ENCODE measurements at regions not wholly inside any gene's neighbourhood (a gene's known extent, or its start where the extent isn't known, plus 50 kb on each side); places are given as distances from the start of the nearest gene placed in this dataset.

DNA sequence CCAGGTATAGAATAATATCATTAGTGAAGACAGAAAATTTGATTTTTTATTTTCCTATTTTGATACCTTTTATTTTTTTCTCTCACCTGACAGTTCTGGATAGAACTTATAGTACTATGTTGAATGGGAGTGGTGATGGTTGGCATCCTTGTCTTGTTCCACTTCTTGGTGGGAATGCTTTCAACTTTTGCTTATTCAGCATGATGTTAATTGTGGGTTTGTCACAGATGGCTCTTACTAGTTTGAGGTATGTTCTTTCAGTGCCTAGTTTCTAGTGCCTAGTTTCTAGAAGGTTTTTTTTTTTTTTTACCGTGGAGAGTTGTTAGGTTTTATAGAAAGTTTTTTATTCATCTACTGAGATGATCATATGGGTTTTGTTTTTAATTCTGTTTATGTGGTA is 516.3 kb upstream of the NOVA1 start:
- Mint-ChIP-seq H3K36me3 (ENCODE audit: low read depth) (no peaks in the 10 kb centered on the region), H3K4me3 (no peak overlapping the region), H3K27ac (no peak overlapping the region), H3K9me3 (peaks cover 18% of the 10 kb centered on the region), H3K4me1 (ENCODE audit: low read depth) (no peaks in the 10 kb centered on the region), H3K27me3 (no peaks in the 10 kb centered on the region)
- no peak for DNase-seq
- TF ChIP-seq, protein P1, sequence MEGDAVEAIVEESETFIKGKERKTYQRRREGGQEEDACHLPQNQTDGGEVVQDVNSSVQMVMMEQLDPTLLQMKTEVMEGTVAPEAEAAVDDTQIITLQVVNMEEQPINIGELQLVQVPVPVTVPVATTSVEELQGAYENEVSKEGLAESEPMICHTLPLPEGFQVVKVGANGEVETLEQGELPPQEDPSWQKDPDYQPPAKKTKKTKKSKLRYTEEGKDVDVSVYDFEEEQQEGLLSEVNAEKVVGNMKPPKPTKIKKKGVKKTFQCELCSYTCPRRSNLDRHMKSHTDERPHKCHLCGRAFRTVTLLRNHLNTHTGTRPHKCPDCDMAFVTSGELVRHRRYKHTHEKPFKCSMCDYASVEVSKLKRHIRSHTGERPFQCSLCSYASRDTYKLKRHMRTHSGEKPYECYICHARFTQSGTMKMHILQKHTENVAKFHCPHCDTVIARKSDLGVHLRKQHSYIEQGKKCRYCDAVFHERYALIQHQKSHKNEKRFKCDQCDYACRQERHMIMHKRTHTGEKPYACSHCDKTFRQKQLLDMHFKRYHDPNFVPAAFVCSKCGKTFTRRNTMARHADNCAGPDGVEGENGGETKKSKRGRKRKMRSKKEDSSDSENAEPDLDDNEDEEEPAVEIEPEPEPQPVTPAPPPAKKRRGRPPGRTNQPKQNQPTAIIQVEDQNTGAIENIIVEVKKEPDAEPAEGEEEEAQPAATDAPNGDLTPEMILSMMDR (IDR thresholded peaks at IDR 0.05): no peak
- intact Hi-C loops (cut with micrococcal nuclease): no loop called here
- ChIA-PET POLR2A (no interaction called here), CTCF (no interaction called here)
- no peak for ATAC-seq

- intact Hi-C loops (cut with micrococcal nuclease): no loop called here
- TF ChIP-seq, protein P1 (IDR thresholded peaks at IDR 0.05): no peak
- ATAC-seq: no peak
- DNase-seq: no peak
- POLR2A ChIA-PET: no interaction called here
- Mint-ChIP-seq H3K4me3 (no peak overlapping the region), H3K27ac (no peak overlapping the region), H3K9me3 (peaks cover 21% of the 10 kb centered on the region), H3K27me3 (no peaks in the 10 kb centered on the region), H3K4me1 (ENCODE audit: low read depth) (no peaks in the 10 kb centered on the region), H3K36me3 (ENCODE audit: low read depth) (no peaks in the 10 kb centered on the region)
- CTCF ChIA-PET: no interaction called here
Measured at GRCh38 chr14:27123162-27123561, 525.3 kb upstream of the NOVA1 start.

- no peak for DNase-seq
- ATAC-seq: no peak
- Mint-ChIP-seq H3K27ac (no peak overlapping the region), H3K36me3 (ENCODE audit: low read depth) (no peaks in the 10 kb centered on the region), H3K27me3 (no peaks in the 10 kb centered on the region), H3K4me1 (ENCODE audit: low read depth) (no peaks in the 10 kb centered on the region), H3K4me3 (no peak overlapping the region), H3K9me3 (peaks cover 12% of the 10 kb centered on the region)
- CTCF ChIA-PET: no interaction called here
- POLR2A ChIA-PET: no interaction called here
- TF ChIP-seq, protein P1 (IDR thresholded peaks at IDR 0.05): no peak
- intact Hi-C loops (cut with micrococcal nuclease): no loop called here
Measured at GRCh38 chr14:27127838-27128237, 530.0 kb upstream of the NOVA1 start.

DNA sequence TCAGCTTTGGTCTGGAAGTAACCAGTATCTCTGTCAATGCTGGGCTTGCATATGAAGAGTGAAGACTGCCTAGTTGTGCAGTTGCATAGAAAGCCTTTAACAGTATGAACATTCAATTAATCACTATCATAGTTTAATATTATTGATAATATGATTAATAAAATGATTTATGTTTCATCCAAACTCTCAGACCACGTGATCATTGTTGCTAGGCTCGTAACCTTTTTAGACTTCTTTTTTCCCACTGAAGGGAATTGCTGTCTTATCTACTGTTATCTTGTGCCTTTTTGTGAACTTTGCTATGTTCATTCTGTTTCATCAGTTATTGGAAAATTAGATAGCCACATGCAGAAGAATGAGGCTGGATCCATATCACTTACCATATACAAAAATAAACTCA is 536.4 kb upstream of the NOVA1 start:
- peaks cover 17% of the 10 kb centered on the region for H3K9me3 Mint-ChIP-seq
- DNase-seq: no peak
- ATAC-seq: no peak
- no peaks in the 10 kb centered on the region for H3K27me3 Mint-ChIP-seq
- POLR2A ChIA-PET: no interaction called here
- H3K36me3 Mint-ChIP-seq (ENCODE audit: low read depth): no peaks in the 10 kb centered on the region
- no peak overlapping the region for H3K27ac Mint-ChIP-seq
- no peak overlapping the region for H3K4me3 Mint-ChIP-seq
- TF ChIP-seq, protein P1 (IDR thresholded peaks at IDR 0.05): no peak
- no peaks in the 10 kb centered on the region for H3K4me1 Mint-ChIP-seq (ENCODE audit: low read depth)
- CTCF ChIA-PET: no interaction called here
- intact Hi-C loops (cut with micrococcal nuclease): no loop called here

- ChIA-PET CTCF (no interaction called here), POLR2A (no interaction called here)
- TF ChIP-seq, protein P1 (IDR thresholded peaks at IDR 0.05): no peak
- H3K4me1 Mint-ChIP-seq (ENCODE audit: low read depth): no peaks in the 10 kb centered on the region
- H3K9me3 Mint-ChIP-seq: peaks cover 19% of the 10 kb centered on the region
- no peak for ATAC-seq
- DNase-seq: no peak
- no peaks in the 10 kb centered on the region for H3K36me3 Mint-ChIP-seq (ENCODE audit: low read depth)
- no peak overlapping the region for H3K27ac Mint-ChIP-seq
- no peak overlapping the region for H3K4me3 Mint-ChIP-seq
- intact Hi-C loops (cut with micrococcal nuclease): no loop called here
- no peaks in the 10 kb centered on the region for H3K27me3 Mint-ChIP-seq
Measured at GRCh38 chr14:27145170-27145569, 547.3 kb upstream of the NOVA1 start.

Data from activated CD8-positive, alpha-beta T cell treated with anti-CD3 and anti-CD28 coated beads for 36 hours (primary cell).